ENCODE measurements at regions not wholly inside any gene's neighbourhood (a gene's known extent, or its start where the extent isn't known, plus 50 kb on each side); places are given as distances from the start of the nearest gene placed in this dataset.

- TF ChIP-seq, protein P1, sequence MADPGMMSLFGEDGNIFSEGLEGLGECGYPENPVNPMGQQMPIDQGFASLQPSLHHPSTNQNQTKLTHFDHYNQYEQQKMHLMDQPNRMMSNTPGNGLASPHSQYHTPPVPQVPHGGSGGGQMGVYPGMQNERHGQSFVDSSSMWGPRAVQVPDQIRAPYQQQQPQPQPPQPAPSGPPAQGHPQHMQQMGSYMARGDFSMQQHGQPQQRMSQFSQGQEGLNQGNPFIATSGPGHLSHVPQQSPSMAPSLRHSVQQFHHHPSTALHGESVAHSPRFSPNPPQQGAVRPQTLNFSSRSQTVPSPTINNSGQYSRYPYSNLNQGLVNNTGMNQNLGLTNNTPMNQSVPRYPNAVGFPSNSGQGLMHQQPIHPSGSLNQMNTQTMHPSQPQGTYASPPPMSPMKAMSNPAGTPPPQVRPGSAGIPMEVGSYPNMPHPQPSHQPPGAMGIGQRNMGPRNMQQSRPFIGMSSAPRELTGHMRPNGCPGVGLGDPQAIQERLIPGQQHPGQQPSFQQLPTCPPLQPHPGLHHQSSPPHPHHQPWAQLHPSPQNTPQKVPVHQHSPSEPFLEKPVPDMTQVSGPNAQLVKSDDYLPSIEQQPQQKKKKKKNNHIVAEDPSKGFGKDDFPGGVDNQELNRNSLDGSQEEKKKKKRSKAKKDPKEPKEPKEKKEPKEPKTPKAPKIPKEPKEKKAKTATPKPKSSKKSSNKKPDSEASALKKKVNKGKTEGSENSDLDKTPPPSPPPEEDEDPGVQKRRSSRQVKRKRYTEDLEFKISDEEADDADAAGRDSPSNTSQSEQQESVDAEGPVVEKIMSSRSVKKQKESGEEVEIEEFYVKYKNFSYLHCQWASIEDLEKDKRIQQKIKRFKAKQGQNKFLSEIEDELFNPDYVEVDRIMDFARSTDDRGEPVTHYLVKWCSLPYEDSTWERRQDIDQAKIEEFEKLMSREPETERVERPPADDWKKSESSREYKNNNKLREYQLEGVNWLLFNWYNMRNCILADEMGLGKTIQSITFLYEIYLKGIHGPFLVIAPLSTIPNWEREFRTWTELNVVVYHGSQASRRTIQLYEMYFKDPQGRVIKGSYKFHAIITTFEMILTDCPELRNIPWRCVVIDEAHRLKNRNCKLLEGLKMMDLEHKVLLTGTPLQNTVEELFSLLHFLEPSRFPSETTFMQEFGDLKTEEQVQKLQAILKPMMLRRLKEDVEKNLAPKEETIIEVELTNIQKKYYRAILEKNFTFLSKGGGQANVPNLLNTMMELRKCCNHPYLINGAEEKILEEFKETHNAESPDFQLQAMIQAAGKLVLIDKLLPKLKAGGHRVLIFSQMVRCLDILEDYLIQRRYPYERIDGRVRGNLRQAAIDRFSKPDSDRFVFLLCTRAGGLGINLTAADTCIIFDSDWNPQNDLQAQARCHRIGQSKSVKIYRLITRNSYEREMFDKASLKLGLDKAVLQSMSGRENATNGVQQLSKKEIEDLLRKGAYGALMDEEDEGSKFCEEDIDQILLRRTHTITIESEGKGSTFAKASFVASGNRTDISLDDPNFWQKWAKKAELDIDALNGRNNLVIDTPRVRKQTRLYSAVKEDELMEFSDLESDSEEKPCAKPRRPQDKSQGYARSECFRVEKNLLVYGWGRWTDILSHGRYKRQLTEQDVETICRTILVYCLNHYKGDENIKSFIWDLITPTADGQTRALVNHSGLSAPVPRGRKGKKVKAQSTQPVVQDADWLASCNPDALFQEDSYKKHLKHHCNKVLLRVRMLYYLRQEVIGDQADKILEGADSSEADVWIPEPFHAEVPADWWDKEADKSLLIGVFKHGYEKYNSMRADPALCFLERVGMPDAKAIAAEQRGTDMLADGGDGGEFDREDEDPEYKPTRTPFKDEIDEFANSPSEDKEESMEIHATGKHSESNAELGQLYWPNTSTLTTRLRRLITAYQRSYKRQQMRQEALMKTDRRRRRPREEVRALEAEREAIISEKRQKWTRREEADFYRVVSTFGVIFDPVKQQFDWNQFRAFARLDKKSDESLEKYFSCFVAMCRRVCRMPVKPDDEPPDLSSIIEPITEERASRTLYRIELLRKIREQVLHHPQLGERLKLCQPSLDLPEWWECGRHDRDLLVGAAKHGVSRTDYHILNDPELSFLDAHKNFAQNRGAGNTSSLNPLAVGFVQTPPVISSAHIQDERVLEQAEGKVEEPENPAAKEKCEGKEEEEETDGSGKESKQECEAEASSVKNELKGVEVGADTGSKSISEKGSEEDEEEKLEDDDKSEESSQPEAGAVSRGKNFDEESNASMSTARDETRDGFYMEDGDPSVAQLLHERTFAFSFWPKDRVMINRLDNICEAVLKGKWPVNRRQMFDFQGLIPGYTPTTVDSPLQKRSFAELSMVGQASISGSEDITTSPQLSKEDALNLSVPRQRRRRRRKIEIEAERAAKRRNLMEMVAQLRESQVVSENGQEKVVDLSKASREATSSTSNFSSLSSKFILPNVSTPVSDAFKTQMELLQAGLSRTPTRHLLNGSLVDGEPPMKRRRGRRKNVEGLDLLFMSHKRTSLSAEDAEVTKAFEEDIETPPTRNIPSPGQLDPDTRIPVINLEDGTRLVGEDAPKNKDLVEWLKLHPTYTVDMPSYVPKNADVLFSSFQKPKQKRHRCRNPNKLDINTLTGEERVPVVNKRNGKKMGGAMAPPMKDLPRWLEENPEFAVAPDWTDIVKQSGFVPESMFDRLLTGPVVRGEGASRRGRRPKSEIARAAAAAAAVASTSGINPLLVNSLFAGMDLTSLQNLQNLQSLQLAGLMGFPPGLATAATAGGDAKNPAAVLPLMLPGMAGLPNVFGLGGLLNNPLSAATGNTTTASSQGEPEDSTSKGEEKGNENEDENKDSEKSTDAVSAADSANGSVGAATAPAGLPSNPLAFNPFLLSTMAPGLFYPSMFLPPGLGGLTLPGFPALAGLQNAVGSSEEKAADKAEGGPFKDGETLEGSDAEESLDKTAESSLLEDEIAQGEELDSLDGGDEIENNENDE (IDR thresholded peaks at IDR 0.05; ENCODE audit: low read depth, low read length): no peak
- TF ChIP-seq, protein P2, sequence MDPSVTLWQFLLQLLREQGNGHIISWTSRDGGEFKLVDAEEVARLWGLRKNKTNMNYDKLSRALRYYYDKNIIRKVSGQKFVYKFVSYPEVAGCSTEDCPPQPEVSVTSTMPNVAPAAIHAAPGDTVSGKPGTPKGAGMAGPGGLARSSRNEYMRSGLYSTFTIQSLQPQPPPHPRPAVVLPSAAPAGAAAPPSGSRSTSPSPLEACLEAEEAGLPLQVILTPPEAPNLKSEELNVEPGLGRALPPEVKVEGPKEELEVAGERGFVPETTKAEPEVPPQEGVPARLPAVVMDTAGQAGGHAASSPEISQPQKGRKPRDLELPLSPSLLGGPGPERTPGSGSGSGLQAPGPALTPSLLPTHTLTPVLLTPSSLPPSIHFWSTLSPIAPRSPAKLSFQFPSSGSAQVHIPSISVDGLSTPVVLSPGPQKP (CRISPR knock-in tag; IDR thresholded peaks at IDR 0.05): no peak
- TF ChIP-seq KAT8 (IDR thresholded peaks at IDR 0.05; ENCODE audit: low read depth): no peak
- no peak for TF ChIP-seq ZNF146 (CRISPR knock-in tag; IDR thresholded peaks at IDR 0.05; ENCODE audit: unreplicated experiment)
- TF ChIP-seq ZBTB1 (CRISPR knock-in tag; IDR thresholded peaks at IDR 0.05; ENCODE audit: borderline replicate concordance, low read depth): no peak
- TF ChIP-seq ZFP1 (CRISPR knock-in tag; IDR thresholded peaks at IDR 0.05): no peak
- TF ChIP-seq KLF16 (IDR thresholded peaks at IDR 0.05): no peak
- TF ChIP-seq RBM22 (IDR thresholded peaks at IDR 0.05; ENCODE audit: low read depth, low read length, poor library complexity, severe bottlenecking): no peak
- no peak for TF ChIP-seq POLR3A (IDR thresholded peaks at IDR 0.05; ENCODE audit: borderline replicate concordance, extremely low read depth, insufficient read depth, insufficient read length)
- no peak for TF ChIP-seq MCM7 (IDR thresholded peaks at IDR 0.05)
These were observed 610.2 kb downstream of the NR4A2 start (continued) for GRCh38 chr2:155722290-155722689.

Data from K562 (cell line).